ENCODE measurements at regions not wholly inside any gene's neighbourhood (a gene's known extent, or its start where the extent isn't known, plus 50 kb on each side); places are given as distances from the start of the nearest gene placed in this dataset.

DNA sequence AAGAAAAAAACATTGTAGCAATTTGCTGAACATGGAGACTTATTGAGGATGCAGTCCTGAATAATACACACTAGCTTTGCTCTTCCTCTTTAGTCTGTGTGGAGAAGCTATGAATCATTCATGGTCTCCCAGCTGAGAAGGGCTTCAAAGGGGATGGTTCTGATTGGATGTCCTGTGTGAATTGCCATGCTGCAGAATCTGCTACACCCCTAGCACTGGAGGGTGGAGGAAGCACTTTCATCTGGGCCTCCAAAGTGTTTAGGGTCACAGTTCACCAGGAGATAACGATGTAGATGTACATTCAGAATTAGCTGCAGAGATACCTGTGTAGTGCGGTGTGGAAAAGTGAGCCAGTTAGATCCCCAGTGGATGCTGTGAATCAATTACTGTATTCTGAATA lies 321.1 kb upstream of the EDNRB start:
- H3F3A ChIP-seq (ENCODE audit: insufficient read depth, low read length): no peaks in the 10 kb centered on the region
- H2AFZ ChIP-seq (ENCODE audit: low read length): no peak overlapping the region
- no peaks in the 10 kb centered on the region for H3K9me3 ChIP-seq (ENCODE audit: low read length)
- no peaks in the 10 kb centered on the region for H3K79me2 ChIP-seq (ENCODE audit: insufficient read depth, low read length)
- H3K4me2 ChIP-seq (ENCODE audit: low read length): no peak overlapping the region
- H3K4me1 ChIP-seq (ENCODE audit: insufficient read depth, low read length, severe bottlenecking): no peaks in the 10 kb centered on the region
- TF ChIP-seq EZH2 (IDR thresholded peaks at IDR 0.05; ENCODE audit: borderline replicate concordance, low read length) (no peak), CTCF (IDR thresholded peaks at IDR 0.05; ENCODE audit: low read length) (no peak)
- no peaks in the 10 kb centered on the region for H3K27me3 ChIP-seq (ENCODE audit: insufficient read depth, low read length)
- no peaks in the 10 kb centered on the region for H4K20me1 ChIP-seq (ENCODE audit: insufficient read depth, low read length)
- no peaks in the 10 kb centered on the region for H3K9me2 ChIP-seq (ENCODE audit: low read depth, low read length)
- no peaks in the 10 kb centered on the region for H3K36me3 ChIP-seq (ENCODE audit: insufficient read depth, low read length)
- H3K4me3 ChIP-seq (ENCODE audit: low read depth, low read length, poor library complexity, severe bottlenecking): no peak overlapping the region
- H3K27ac ChIP-seq (ENCODE audit: low read depth, low read length, poor library complexity, severe bottlenecking): no peak overlapping the region
- no peak overlapping the region for H3K9ac ChIP-seq (ENCODE audit: low read length)

DNA sequence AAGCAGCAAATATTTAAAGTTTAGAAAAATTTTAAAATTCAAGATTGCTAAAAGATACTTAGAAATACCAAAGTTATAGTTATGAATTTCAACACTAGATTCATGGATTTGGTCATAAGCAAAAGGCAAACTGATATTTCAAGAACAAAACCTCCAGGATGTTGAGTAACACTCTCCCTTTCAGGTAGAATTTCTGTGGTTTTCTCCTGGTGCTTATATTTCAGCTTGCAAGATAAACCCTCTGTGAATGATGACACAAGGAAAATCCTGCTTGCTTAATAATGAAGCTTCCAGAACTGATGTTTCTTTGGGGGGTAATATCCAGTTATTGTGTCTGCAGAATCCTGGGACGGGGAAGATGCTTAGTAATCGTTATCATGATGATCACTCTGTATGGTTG lies 320.3 kb upstream of the EDNRB start:
- Histone ChIP-seq H3K4me3 (ENCODE audit: low read depth, low read length, poor library complexity, severe bottlenecking) (no peak overlapping the region), H4K20me1 (ENCODE audit: insufficient read depth, low read length) (no peaks in the 10 kb centered on the region), H3K9me2 (ENCODE audit: low read depth, low read length) (no peaks in the 10 kb centered on the region), H3K9me3 (ENCODE audit: low read length) (no peaks in the 10 kb centered on the region), H3K4me1 (ENCODE audit: insufficient read depth, low read length, severe bottlenecking) (no peaks in the 10 kb centered on the region), H3K9ac (ENCODE audit: low read length) (no peak overlapping the region), H3K36me3 (ENCODE audit: insufficient read depth, low read length) (no peaks in the 10 kb centered on the region), H3F3A (ENCODE audit: insufficient read depth, low read length) (no peaks in the 10 kb centered on the region), H3K27ac (ENCODE audit: low read depth, low read length, poor library complexity, severe bottlenecking) (no peak overlapping the region), H3K27me3 (ENCODE audit: insufficient read depth, low read length) (no peaks in the 10 kb centered on the region), H3K4me2 (ENCODE audit: low read length) (no peak overlapping the region), H2AFZ (ENCODE audit: low read length) (no peak overlapping the region), H3K79me2 (ENCODE audit: insufficient read depth, low read length) (no peaks in the 10 kb centered on the region)
- no peak for TF ChIP-seq EZH2 (IDR thresholded peaks at IDR 0.05; ENCODE audit: borderline replicate concordance, low read length)
- no peak for TF ChIP-seq CTCF (IDR thresholded peaks at IDR 0.05; ENCODE audit: low read length)

DNA sequence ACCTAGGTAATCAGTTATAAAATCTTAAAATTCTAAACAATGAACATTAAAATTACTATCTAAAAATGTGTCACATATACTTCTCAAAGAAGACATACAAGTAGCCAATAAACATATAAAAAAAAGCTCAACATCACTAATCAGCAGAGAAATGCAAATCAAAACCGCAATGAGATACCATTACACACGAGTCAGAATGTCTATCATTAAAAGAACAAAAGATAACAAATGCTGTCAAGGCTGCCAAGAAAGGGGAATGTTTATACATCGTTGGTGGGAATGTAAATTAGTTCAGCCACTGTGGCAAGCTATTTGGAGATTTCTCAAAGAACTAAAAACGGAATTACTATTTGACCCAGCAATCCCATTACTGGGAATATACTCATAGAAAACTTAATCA lies 310.3 kb upstream of the EDNRB start:
- TF ChIP-seq EZH2 (IDR thresholded peaks at IDR 0.05; ENCODE audit: borderline replicate concordance, low read length): no peak
- TF ChIP-seq CTCF (IDR thresholded peaks at IDR 0.05; ENCODE audit: low read length): no peak
- H3K36me3 ChIP-seq (ENCODE audit: insufficient read depth, low read length): no peaks in the 10 kb centered on the region
- no peaks in the 10 kb centered on the region for H3K79me2 ChIP-seq (ENCODE audit: insufficient read depth, low read length)
- no peaks in the 10 kb centered on the region for H3F3A ChIP-seq (ENCODE audit: insufficient read depth, low read length)
- H3K27me3 ChIP-seq (ENCODE audit: insufficient read depth, low read length): no peaks in the 10 kb centered on the region
- no peak overlapping the region for H3K4me2 ChIP-seq (ENCODE audit: low read length)
- H3K9me2 ChIP-seq (ENCODE audit: low read depth, low read length): no peaks in the 10 kb centered on the region
- no peaks in the 10 kb centered on the region for H3K9me3 ChIP-seq (ENCODE audit: low read length)
- H3K27ac ChIP-seq (ENCODE audit: low read depth, low read length, poor library complexity, severe bottlenecking): no peak overlapping the region
- no peak overlapping the region for H3K9ac ChIP-seq (ENCODE audit: low read length)
- no peaks in the 10 kb centered on the region for H3K4me1 ChIP-seq (ENCODE audit: insufficient read depth, low read length, severe bottlenecking)
- no peak overlapping the region for H3K4me3 ChIP-seq (ENCODE audit: low read depth, low read length, poor library complexity, severe bottlenecking)
- no peak overlapping the region for H2AFZ ChIP-seq (ENCODE audit: low read length)
- H4K20me1 ChIP-seq (ENCODE audit: insufficient read depth, low read length): no peaks in the 10 kb centered on the region

Measured in OCI-LY1 (cell line).